ENCODE measurements at regions not wholly inside any gene's neighbourhood (a gene's known extent, or its start where the extent isn't known, plus 50 kb on each side); places are given as distances from the start of the nearest gene placed in this dataset.

DNA sequence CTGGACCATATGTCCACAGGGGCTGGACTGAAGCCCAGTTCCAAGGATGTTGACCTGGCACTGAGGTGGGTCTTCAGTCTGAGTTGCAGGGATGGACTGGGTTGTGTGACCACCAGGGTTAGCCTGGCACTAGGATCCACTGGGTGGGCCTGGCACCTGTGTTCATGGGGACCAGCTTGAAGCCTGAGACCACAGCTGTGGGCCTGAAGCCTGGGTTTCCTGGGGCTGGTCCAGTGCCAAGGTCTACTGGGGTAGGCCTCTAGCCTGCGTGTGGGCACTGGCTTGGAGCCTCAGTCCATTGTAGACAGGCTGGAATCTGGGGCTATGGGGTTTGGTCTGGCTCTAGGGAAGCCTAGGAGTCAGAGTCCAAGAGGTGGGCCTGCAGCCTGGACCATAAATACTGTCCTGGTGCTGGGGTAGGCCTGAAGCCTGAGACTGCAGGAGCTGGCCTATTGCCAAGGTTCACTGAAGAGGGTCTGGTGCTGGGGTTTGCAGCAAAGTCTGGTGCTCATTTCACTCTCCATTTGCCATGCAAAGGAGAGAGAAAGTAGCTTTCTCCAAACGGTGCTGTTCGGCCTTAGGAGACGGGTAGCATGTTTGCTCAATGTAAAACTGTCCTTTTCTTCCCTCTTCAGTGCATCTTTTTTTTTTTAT is 51.2 kb upstream of the TBC1D5 start:
- H3K36me3 ChIP-seq, result no peaks in the 10 kb centered on the region
- no peak for DNase-seq
- WGBS, 5 donors, result 89 to 92% (median 91%) methylated on average over 3 to 4 of the region's 4 CpGs
- no peaks in the 10 kb centered on the region for H3K4me1 ChIP-seq
- H3K27ac ChIP-seq, result no peak overlapping the region
- peaks cover 3 to 26% (median 18%) of the 10 kb centered on the region in 8 donors for H3K9me3 ChIP-seq
- intact Hi-C loops (cut with DNase I; ENCODE audit: low total_unique reads), result no loop called here
- H3K27me3 ChIP-seq (replicated peaks in 1 of 7), result no peaks in the 10 kb centered on the region
- no peak for TF ChIP-seq CTCF (IDR thresholded peaks at IDR 0.05 in 8 of 11, conservative IDR thresholded peaks at IDR 0.05 in 3 of 11)
- TF ChIP-seq POLR2AphosphoS5 (IDR thresholded peaks at IDR 0.05), result no peak
- no peak for TF ChIP-seq POLR2A (IDR thresholded peaks at IDR 0.05)
- no peak overlapping the region for H3K4me3 ChIP-seq
